Sigmoid colon (tissue), 6 donors: ENCODE measurements at regions not wholly inside any gene's neighbourhood (a gene's known extent, or its start where the extent isn't known, plus 50 kb on each side); places are given as distances from the start of the nearest gene placed in this dataset.
"Not testable (repeated sequence)": the region's sequence is repeated elsewhere in the genome, so short reads cannot be mapped to it uniquely, and the experiment has no call there.

ENCODE experiments used
- DNase-seq: peaks from one replicate; pipeline ENCODE4 v3.0.0-alpha.2; 2019
- H3K27ac ChIP-seq, 4 donors: fragments of 200-600 bp; sonication (generic); one replicate each; pipeline ENCODE4 v1.5.1; 2016 to 2019; ENCODE audit warnings: mild to moderate bottlenecking in 1 of 4
- H3K27me3 ChIP-seq, 3 donors: fragments of 200-600 bp; sonication (generic); one replicate each; pipeline ENCODE4 v1.5.1; 2019; ENCODE audit warnings: mild to moderate bottlenecking in 1 of 3
- H3K36me3 ChIP-seq, 4 donors: fragments of 200-600 bp; sonication (generic); one replicate each; pipeline ENCODE4 v1.5.1; 2016 to 2019
- H3K4me1 ChIP-seq, 4 donors: fragments of 200-600 bp; sonication (generic); one replicate each; pipeline ENCODE4 v1.5.1; 2017 to 2019
- H3K4me3 ChIP-seq, 4 donors: fragments of 200-600 bp; sonication (generic); one replicate each; pipeline ENCODE4 v1.5.1; 2017 to 2019; ENCODE audit warnings: mild to moderate bottlenecking in 2 of 4, moderate library complexity in 1 of 4
- H3K9me3 ChIP-seq, 4 donors: fragments of 200-600 bp in 3 of 4; sonication (generic) in 3 of 4; one replicate each; pipeline versions ENCODE4 v1.5.1 to v1.6.1; 2013 to 2019
- WGBS, 2 donors: extraction: QIAGEN DNeasy Blood & Tissue Kit; methylation state at CpG; one replicate each; pipeline ENCODE4 v1.1.7; 2013; 5-methylcytosine and 5-hydroxymethylcytosine counted together
- intact Hi-C: fragments of 100-400 bp; cut with DNase I; formaldehyde crosslinking; loops from one replicate; pipeline ENCODE4 v1.15.1; 2023
- donor health status: healthy with polysubstance abuse.
- donor health status: healthy.

GRCh38 chr2:110329158-110329557 lies 116.8 kb upstream of the MTLN start:
- WGBS, 2 donors, result 48 to 79% methylated on average over 5 of the region's 7 CpGs
- intact Hi-C loops, result not testable (repeated sequence)

DNA sequence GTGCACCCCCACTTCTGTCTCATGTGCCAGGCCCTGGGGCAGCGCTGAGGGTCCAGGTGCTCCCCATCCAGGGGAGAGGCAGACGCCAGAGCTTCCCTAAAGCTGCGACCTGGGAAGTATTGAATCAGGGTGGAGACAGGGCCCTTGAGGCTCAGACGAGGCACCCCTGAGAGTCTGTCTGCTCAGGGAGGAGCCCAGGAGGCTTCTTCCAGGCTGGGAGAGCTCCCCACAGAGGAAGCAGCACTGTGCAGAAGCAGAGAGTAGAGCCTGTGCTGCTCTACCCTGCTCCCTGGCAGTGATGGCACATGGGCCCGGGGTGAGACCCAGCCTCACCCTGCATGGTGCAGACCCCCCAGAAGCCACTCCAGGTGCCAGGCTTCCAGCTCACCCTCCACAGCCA lies 116.3 kb upstream of the MTLN start:
- H3K27me3 ChIP-seq, H3K27ac ChIP-seq, H3K4me3 ChIP-seq, H3K4me1 ChIP-seq, H3K36me3 ChIP-seq, intact Hi-C loops, H3K9me3 ChIP-seq: not testable (repeated sequence)
- WGBS, 2 donors, result 90 to 92% methylated on average over 5 of the region's 5 CpGs
- DNase-seq, result peak; percentile 44

More at GRCh38 chr2:110329158-110329557, 116.8 kb upstream of the MTLN start:
- not testable (repeated sequence) for DNase-seq, H3K36me3 ChIP-seq, H3K27me3 ChIP-seq, H3K4me1 ChIP-seq, H3K27ac ChIP-seq, H3K9me3 ChIP-seq, H3K4me3 ChIP-seq

- intact Hi-C loops, DNase-seq, H3K4me3 ChIP-seq, H3K27me3 ChIP-seq, H3K4me1 ChIP-seq, H3K9me3 ChIP-seq, H3K27ac ChIP-seq, H3K36me3 ChIP-seq: not testable (repeated sequence)
- no CpG with 5 or more reads among the region's 4 CpGs for WGBS, 2 donors
Measured at GRCh38 chr2:110323832-110324231, 111.5 kb upstream of the MTLN start.

DNA sequence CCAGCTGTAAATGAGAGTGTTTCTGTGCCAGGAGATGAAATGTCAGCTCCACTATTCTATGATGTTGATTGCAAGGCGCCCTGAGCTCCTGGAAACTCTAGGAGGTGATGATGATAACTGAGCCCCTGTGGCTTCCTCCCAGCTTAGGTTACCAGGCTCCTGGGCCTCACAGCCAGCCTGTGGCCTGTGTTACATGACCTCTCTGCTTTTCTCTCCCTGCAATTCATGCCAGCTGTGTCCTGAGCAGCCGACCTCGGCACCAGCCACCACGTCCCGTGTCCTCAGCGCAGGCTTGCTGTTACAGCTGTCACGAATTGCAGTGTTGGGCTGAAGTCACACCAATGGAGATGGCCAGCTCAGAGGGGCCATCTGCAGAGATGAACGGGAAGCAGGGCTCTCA lies 110.2 kb upstream of the MTLN start:
- no CpG with 5 or more reads among the region's 8 CpGs for WGBS, 2 donors
- DNase-seq, H3K4me1 ChIP-seq: not testable (repeated sequence)

DNA sequence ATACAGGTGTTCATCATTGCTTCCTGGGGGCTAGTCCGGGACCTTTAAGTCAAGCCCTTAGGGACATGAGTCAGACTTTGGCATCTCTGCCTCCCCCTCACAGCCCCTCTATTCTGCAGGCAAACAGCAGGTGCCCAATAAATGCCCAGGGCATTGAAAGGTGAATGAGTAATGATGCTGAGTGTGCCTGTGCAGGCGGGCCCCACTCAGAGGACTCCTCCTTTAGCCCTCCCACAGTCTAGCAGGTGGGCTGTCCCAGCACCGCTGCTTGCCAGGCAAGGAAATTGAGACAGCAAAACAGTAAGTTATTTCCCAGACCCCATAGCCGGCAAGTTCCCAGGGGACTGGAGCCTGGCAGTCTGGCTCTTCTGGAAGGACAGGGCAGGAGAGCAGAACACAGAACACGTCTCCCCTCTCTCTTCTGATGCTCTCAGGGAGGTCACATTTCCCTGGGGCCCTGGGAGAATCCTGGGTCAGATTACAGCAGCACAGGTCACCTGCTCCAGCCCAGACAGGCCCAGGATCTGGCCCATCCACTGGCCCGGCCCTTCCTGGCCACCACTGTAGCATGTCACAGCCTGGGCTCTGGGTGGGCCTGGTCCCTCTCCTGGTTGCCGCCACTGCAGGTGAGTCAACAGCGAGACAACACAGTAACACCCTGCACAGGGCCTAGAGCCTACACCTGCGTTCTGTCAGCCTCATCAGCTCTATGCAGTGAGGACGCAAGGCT lies 108.7 kb upstream of the MTLN start:
- no CpG with 5 or more reads among the region's 10 CpGs for WGBS, 2 donors
- intact Hi-C loops, result not testable (repeated sequence)

More for the DNA sequence above, 110.2 kb upstream of the MTLN start:
- H3K36me3 ChIP-seq, H3K27ac ChIP-seq, H3K9me3 ChIP-seq, H3K27me3 ChIP-seq, intact Hi-C loops, H3K4me3 ChIP-seq: not testable (repeated sequence)

DNA sequence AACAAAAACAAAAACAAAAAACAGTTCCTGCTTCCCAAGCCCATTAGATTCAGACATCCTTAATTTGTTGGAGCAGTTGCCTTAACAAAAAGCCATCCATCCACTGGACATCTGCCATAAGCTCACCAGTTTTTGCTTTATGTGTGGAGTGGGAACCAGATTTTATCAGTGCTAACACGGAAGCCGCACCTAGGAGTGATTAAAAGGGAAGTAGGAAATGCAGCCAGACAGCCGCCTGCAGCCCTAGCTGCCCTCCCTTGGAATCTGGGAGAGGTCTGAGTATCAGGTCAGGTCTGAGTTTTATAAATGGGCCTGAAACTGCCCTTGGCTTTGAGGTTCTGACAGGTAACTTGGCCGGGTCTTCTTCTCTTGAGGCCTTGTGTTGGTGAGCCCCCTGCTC lies 106.6 kb upstream of the MTLN start:
- H3K36me3 ChIP-seq, intact Hi-C loops, H3K27ac ChIP-seq, DNase-seq, H3K9me3 ChIP-seq, H3K27me3 ChIP-seq, H3K4me1 ChIP-seq, H3K4me3 ChIP-seq: not testable (repeated sequence)
- WGBS, 2 donors, result no CpG with 5 or more reads among the region's 4 CpGs

More for the DNA sequence above, 108.7 kb upstream of the MTLN start:
- not testable (repeated sequence) for DNase-seq, H3K4me3 ChIP-seq, H3K27me3 ChIP-seq, H3K9me3 ChIP-seq, H3K4me1 ChIP-seq, H3K27ac ChIP-seq, H3K36me3 ChIP-seq

GRCh38 chr2:110317377-110317776 lies 105.0 kb upstream of the MTLN start:
- H3K9me3 ChIP-seq, H3K27me3 ChIP-seq, H3K4me1 ChIP-seq, intact Hi-C loops, H3K4me3 ChIP-seq, DNase-seq, H3K27ac ChIP-seq, H3K36me3 ChIP-seq: not testable (repeated sequence)
- no CpG with 5 or more reads among the region's 5 CpGs for WGBS, 2 donors

DNA sequence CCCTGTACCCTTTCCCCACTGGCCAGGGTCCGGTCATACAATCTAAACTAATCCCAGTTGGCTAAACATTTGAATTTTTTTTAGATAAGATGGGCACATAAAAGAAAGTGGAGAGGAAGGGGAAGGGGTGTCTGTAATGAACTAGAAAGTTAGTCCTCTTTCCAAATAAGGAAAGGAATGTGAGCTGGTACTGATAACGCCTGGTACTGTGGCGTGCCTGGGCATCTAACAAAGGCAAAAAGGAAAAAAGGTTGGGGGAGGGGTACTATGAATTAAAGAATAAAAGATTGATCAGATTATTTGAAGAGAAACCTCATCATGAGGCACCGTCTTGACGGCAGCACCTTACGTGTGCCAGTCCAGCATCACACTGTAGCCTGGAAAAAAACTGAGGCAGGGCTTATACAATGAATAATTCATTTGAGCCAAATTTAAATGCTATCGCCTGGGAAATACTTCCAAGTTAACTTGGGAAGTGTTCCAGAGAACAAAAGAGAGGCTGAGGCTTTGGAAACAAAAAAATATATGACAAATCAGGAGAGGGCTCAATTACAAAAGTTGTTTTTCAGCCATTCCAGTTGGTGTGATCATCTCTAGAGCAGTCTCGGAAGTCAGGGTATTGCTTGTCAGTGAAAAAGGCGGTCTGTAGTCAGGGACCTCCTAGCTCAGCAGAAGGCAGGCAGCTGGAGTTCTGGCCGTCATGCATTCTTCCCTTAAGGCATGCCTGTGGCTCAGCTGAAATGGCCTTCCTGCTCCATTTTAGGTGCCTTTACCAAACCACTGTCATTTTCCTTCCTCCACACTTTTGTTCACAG lies 103.9 kb upstream of the MTLN start:
- DNase-seq, H3K4me3 ChIP-seq, intact Hi-C loops, H3K9me3 ChIP-seq, H3K27ac ChIP-seq, H3K36me3 ChIP-seq, H3K4me1 ChIP-seq, H3K27me3 ChIP-seq: not testable (repeated sequence)
- WGBS, 2 donors, result no CpG with 5 or more reads among the region's 10 CpGs

DNA sequence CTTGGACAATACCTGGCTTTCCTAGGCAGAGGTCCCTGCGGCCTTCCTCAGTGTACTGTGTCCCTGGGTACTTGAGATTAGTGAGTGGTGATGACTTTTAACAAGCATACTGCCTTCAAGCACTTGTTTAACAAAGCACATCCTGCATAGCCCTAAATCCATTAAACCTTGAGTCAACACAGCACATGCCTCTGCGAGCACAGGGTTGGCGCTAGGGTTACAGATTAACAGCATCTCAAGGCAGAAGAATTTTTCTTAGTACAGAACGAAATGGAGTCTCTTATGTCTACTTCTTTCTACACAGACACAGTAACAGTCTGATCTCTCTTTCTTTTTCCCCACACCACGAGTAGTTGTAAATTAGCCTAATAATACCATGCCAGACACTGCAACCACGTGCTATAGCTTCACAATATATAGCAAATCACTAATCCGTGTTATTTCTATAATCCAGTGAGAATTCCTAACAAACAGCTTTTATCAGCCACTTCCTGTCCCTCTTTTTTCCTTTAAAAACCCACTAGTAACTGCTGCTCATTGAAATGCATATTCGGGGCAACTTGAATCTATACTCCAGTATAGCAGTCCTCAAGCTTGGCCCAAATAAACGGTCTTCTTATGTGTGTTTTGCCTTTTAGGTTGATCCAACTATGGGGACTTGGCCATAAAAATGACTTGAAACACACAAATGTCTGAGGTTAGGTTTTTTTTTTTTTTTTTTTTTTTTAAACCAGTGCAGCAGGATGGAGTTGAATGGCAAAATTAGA lies 102.9 kb upstream of the MTLN start:
- intact Hi-C loops, H3K27ac ChIP-seq, H3K36me3 ChIP-seq, H3K9me3 ChIP-seq, H3K4me1 ChIP-seq, DNase-seq, H3K4me3 ChIP-seq, H3K27me3 ChIP-seq: not testable (repeated sequence)
- WGBS, 2 donors, result no CpG with 5 or more reads among the region's 9 CpGs

DNA sequence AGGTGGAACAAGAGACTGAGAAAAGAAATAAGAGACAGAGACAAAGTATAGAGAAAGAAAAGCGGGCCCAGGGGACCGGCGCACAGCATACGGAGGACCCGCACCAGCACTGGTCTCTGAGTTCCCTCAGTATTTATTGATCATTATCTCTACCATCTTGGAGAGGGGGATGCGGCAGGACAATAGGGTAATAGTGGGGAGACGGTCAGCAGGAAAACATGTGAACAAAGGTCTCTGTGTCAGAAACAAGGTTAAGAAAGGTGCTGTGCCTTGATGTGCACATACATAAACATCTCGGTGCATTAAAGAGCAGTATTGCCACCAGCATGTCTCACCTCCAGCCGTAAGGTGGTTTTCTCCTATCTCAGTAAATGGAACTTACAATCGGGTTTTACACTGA lies 102.1 kb upstream of the MTLN start:
- H3K36me3 ChIP-seq, H3K4me1 ChIP-seq, DNase-seq, intact Hi-C loops, H3K27me3 ChIP-seq, H3K4me3 ChIP-seq, H3K27ac ChIP-seq, H3K9me3 ChIP-seq: not testable (repeated sequence)
- WGBS, 2 donors, result 54 to 82% methylated on average over 2 of the region's 10 CpGs

DNA sequence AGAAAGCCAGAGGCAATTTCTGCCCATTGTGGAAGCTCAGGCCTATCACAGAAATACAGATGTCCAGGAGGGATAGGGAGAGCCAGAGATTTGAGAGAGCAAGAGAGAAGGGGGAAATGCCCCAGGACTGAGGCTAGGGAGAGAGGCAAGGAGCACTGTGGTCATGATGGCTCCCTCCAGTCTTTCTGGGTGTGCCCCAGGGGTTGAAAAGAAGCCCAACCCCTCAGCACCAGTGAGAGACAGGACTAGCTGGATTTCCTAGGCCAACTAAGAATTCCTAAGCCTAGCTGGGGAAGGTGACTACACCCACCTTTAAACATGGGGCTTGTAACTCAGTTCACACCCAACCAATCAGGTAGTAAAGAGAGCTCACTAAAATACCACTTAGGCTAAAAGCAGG lies 100.7 kb upstream of the MTLN start:
- intact Hi-C loops, H3K9me3 ChIP-seq, DNase-seq, H3K27me3 ChIP-seq, H3K4me1 ChIP-seq, H3K27ac ChIP-seq, H3K4me3 ChIP-seq, H3K36me3 ChIP-seq: not testable (repeated sequence)

- H3K27ac ChIP-seq, intact Hi-C loops, DNase-seq, H3K9me3 ChIP-seq, H3K4me1 ChIP-seq, H3K4me3 ChIP-seq, H3K36me3 ChIP-seq, H3K27me3 ChIP-seq: not testable (repeated sequence)
- WGBS, 2 donors, result 22 to 73% methylated on average over 3 of the region's 10 CpGs
Measured at GRCh38 chr2:110311713-110312444, 99.5 kb upstream of the MTLN start.
